Neutrophil (primary cell): ENCODE measurements at regions not wholly inside any gene's neighbourhood (a gene's known extent, or its start where the extent isn't known, plus 50 kb on each side); places are given as distances from the start of the nearest gene placed in this dataset.

Source experiments
- H3K27ac ChIP-seq: fragments of 200-600 bp; sonication (generic); 2 replicates; pipeline ENCODE4 v1.5.1; 2016; ENCODE audit warnings: mild to moderate bottlenecking, moderate library complexity
- H3K27me3 ChIP-seq: fragments of 200-600 bp; sonication (generic); 2 replicates; pipeline ENCODE4 v1.6.0; 2016; ENCODE audit warnings: mild to moderate bottlenecking
- H3K36me3 ChIP-seq: fragments of 200-600 bp; sonication (generic); 2 replicates; pipeline ENCODE4 v1.5.1; 2017
- H3K4me1 ChIP-seq, 2 experiments: fragments of 200-600 bp in 1 of 2; sonication (generic) in 1 of 2; 1 replicate in 1 of 2; 2 replicates in 1 of 2; pipeline versions ENCODE4 v1.5.1 to v1.6.1; 2013 to 2016; ENCODE audit warnings: low read depth in 1 of 2, low read length in 1 of 2, mild to moderate bottlenecking in 1 of 2, moderate library complexity in 1 of 2; ENCODE audit not compliant: control insufficient read depth in 1 of 2, insufficient read depth in 1 of 2
- H3K4me3 ChIP-seq, 2 experiments: fragments of 200-600 bp in 1 of 2; sonication (generic) in 1 of 2; 1 replicate in 1 of 2; 2 replicates in 1 of 2; pipeline ENCODE4 v1.5.1; 2013 to 2016; ENCODE audit warnings: low read depth in 1 of 2, low read length in 1 of 2, mild to moderate bottlenecking in 1 of 2, moderate library complexity in 1 of 2
- H3K9me3 ChIP-seq: fragments of 200-600 bp; sonication (generic); 2 replicates; pipeline ENCODE4 v1.5.1; 2016
- CTCF ChIP-seq: fragments of 200-600 bp; sonication (generic); IDR thresholded peaks from 2 replicates; pipeline ENCODE4 v1.5.1; 2016; ENCODE audit warnings: antibody characterized with exemption

DNA sequence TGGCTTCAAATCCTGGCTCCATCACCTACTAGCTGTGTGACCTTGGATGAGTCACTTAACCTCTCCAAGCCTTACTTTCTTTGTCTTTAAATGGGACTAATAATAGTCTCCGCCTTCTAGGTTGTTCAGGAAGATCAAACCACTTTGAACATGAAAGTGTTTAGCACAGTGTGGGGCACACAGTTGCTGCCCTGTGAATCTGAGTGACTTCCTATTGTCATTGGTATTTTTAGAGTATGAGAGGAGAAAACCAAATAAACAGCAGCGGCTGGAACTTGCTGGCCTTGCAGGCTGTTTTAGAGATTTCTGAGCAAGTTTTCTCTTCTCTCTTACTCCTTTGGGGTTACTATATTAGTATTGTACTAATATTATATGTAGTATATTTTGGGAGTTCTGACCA, 120.7 kb upstream of the MYL2 start:
- H3K27me3 ChIP-seq, result peaks cover 47% of the 10 kb centered on the region
- H3K9me3 ChIP-seq, result no peaks in the 10 kb centered on the region
- no peak overlapping the region for H3K4me3 ChIP-seq
- H3K4me1 ChIP-seq, result peaks cover 4 to 6% of the 10 kb centered on the region in 2 experiments
- H3K27ac ChIP-seq, result no peak overlapping the region
- TF ChIP-seq CTCF, result no peak
- H3K36me3 ChIP-seq, result no peaks in the 10 kb centered on the region

- no peaks in the 10 kb centered on the region for H3K9me3 ChIP-seq
- H3K27ac ChIP-seq, result no peak overlapping the region
- no peak overlapping the region for H3K4me3 ChIP-seq
- peaks cover 51% of the 10 kb centered on the region for H3K27me3 ChIP-seq
- no peak for TF ChIP-seq CTCF
- H3K36me3 ChIP-seq, result no peaks in the 10 kb centered on the region
- H3K4me1 ChIP-seq, result peaks cover 3% of the 10 kb centered on the region in 2 experiments
Observed at GRCh38 chr12:111040690-111041089, 120.3 kb upstream of the MYL2 start.

DNA sequence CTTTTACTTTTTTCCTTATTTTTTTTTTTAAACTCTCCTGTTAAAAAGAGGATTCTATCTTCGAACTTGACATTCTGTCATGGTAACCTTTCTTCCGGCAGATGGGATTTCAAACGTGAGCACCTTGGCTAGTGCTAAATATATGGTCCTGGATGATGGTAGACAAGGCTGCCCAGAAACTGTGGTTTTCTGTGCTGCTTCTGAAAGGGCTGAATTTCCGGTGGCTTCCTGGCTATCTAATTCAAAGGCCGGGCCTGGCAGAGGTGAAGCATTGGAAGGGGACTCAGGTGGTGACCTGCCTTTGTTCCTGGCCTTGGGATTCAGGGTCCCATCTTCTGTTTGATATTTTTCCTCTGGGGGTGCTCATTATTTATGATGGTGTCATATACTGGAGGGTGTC, 118.6 kb upstream of the MYL2 start:
- Histone ChIP-seq H3K27ac (no peak overlapping the region), H3K36me3 (no peaks in the 10 kb centered on the region), H3K9me3 (no peaks in the 10 kb centered on the region), H3K4me3 (no peak overlapping the region), H3K4me1 (peaks cover 0 to 6% of the 10 kb centered on the region in 2 experiments), H3K27me3 (peaks cover 68% of the 10 kb centered on the region)
- no peak for TF ChIP-seq CTCF

DNA sequence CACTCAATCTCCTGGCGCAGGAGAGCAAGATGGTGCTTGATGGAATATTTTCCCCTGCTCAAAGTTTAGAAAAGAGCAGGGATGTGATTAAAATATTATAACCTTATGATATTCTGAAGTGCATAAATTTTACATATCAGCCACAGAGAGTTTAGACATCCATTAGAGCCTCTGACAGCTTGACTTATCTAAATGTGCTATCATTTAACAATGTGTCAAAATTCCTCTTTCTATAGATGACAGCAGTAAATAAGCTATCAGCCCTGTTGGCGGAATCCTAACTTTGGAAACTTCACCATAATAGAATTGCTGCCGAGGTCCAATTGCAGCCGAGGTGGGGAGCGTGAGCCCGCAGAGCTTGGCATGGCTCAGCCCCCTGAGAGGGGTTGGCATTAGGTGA, 117.7 kb upstream of the MYL2 start:
- no peak overlapping the region for H3K27ac ChIP-seq
- H3K4me3 ChIP-seq, result no peak overlapping the region
- H3K27me3 ChIP-seq, result peaks cover 76% of the 10 kb centered on the region
- no peaks in the 10 kb centered on the region for H3K9me3 ChIP-seq
- TF ChIP-seq CTCF, result no peak
- peaks cover 0 to 13% of the 10 kb centered on the region in 2 experiments for H3K4me1 ChIP-seq
- H3K36me3 ChIP-seq, result no peaks in the 10 kb centered on the region

DNA sequence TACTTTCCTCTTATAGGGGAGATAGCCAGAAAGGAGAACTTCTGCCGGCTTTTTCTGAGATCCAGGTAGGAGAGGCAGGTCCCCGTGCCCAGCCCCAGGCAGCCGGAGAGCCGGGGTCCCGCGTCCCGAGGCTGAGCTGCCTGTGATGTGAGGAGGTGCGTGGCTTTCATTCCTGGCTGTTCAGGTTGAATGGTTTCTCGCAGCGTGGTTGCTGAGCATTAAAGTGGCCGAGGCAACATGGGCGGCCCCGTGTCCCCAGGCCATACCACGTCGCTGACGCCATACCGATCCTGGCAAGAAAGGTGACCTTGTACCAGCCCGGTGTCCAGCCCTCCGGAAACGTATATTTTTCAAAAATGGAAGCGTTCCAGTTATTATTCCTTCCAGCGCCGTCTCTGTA, 116.7 kb upstream of the MYL2 start:
- no peaks in the 10 kb centered on the region for H3K9me3 ChIP-seq
- no peaks in the 10 kb centered on the region for H3K36me3 ChIP-seq
- no peak overlapping the region for H3K27ac ChIP-seq
- no peak overlapping the region for H3K4me3 ChIP-seq
- TF ChIP-seq CTCF, result no peak
- H3K27me3 ChIP-seq, result peaks cover 86% of the 10 kb centered on the region
- H3K4me1 ChIP-seq, result peaks cover 0 to 13% of the 10 kb centered on the region in 2 experiments
